Bone marrow (tissue), 2 donors: ENCODE measurements at regions not wholly inside any gene's neighbourhood (a gene's known extent, or its start where the extent isn't known, plus 50 kb on each side); places are given as distances from the start of the nearest gene placed in this dataset.

Source experiments
- DNase-seq, 2 donors: peaks; one replicate each; lab custom pipeline; 2025; lab: John Stamatoyannopoulos, UW

DNA sequence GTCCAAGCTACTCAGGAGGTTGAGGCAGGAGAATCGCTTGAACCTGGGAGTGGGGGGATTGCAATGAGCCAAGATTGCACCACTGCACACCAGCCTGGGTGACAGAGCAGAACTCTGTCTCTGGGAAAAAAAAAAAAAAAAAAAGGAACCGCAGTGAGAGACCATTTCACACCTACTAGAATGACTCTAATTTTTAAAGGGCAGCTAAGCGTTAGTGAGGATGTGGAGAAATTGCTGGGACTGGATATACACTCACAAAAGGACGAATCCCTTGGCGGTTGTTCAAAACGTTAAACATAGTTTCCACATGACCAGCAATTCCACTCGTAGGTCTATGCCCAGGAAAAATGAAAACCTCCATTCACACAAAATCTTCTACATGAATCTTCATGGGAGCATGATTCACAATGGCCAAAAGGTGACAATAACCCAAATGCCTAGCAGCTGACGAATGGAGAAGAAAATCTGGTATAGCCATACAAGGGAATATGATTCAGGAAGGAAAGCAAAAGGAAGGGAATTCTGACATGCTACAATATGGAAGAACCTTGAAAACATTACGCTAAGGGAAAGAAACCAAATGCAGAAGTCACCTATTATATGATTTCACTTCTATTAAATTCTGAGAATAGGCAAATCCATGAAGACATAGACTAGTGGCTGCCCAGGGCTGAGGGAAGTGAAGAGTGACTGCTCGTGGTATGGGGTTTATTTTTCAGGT is 127.0 kb downstream of the CHSY1 start:
- no peak for DNase-seq

DNA sequence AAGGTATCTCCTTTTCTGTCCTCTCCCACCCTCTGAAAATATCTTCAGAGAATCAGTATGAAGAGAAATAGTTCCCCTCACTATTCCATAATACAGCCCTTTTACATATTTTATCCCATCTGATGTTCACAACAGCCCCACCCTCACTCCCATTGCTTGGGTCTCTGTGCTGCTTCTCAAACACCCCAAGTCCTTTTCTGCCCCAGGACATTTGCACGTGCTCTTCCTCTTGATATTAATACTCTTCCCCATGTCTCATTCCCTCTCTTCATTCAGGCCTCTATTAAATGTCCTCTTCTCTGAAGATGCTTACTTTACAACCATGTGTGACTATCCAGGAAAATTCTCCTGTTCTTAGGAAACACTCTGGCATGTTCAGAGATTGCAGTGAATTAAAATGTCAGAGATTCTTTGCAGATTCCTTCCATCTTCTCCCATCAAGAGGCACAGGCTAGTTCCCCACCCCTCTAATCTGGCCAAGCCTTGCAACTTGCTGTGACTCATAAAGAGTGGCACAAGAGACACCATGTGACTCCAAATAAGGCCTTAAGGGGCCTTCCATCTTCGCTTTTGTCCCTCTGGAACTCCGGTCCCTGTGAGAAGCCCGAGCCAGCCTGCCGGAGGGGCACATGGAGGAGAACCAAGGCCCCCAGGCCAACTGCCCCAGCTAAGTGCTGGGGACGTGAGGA is 128.5 kb downstream of the CHSY1 start:
- no peak for DNase-seq

DNA sequence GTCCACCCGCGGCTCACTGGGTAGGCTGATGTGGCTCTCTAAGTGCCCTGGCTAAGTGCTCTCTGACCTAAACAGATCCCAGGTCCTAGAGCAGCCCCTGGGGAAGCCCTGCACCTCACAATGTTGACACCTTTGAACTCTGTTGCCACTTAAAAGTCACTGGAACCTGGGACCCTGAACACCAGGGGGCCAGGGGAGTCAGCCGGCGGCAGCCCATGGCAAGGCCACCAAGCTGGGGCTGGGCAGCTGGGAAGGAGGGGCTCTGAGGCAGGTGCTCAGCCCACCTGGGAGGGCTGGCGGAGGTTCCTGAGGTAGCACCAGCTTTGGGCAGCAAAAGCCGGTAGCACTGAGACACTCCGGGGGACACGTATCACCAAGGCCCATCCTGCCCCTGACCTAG is 129.0 kb downstream of the CHSY1 start:
- DNase-seq, result no peak

DNA sequence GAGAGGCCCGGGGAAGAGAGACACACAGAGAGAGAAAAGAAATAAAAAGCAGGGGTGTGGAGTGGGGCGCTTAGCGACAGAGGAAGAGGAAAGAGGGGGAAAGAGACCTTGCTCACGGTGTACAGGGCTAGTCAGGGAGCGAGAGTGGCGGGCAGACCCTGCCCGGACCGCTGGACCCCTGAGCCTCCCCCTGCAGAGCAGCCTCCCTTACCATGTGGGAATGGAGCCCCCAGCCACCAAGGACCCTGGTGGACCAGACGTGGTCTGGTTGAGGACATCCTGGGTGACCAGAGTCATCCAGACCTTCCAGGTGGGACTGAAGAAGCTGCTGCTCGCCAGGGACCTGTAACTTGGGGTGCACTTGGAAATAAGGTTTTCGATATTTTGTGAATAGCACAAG is 129.6 kb downstream of the CHSY1 start:
- DNase-seq, result no peak

DNA sequence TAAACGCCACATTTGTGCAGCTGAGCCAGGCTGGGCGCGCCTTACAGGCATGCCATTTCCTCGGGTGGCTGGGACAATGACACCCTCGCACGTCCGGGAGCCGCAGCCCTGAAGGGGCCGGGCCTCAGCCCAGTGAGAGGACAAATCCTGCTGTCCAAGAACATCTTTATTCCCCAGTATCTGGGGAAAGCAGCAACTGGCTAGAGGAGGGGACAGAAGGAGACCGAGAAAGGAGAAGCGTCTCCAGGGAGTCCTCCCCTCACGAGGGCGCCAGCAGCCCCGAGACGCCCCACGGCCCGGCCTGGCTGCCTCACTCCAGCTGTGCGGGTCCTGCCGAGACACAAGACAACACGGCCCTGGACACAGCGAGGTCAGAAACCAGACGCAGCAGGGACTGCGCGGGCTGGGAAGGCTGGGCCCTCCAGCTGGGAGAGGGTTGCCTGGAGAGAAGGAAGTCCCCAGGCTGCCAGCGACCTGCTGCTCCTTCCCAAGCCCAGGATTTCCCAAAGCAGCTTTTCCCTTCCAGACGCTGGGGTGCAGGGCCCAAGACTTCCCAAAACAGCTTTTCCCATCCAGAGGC is 130.2 kb downstream of the CHSY1 start:
- peak; percentile 39 to 43 for DNase-seq

DNA sequence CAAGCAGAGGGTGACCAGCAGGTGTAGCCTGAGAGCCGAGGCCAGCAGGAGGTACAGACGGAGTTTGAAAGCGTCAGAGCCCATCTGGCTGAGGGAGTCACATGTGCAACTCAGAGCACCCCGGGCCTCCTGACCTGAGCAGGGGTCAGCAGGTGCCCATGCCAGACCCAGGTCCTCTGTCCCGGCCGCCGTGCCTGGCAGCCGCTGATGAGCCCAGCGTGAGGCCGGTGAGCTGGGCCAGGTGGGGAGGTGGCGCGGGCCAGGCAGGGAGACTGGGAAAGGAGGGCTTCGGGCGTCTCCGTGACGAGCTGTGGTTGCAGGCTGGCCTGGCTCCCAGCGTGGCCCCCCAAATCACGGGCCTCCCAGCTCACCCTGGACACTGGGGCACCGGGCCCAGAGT is 130.9 kb downstream of the CHSY1 start:
- no peak for DNase-seq

DNA sequence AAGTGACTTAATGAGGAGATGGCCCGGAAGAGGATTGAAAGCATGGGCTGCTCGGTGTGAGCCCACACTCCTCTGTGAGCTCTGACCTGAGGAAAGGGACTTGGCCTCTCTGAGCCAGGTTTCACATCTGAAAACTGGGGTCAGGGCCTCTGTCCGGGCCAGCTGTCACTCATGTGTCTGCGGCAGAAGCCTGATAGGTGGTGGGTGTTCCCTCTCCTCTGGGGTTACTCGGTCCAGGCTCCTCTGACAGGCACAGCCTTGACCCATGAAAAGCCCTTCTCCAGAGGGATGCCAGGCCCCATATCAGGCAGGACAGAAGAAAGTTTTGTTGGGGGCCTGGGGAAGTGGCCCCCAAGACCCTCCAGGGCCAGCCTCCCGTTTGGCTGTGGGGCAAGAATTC is 131.4 kb downstream of the CHSY1 start:
- DNase-seq, result no peak
